Endothelial cell (in vitro differentiated cells): ENCODE measurements at regions not wholly inside any gene's neighbourhood (a gene's known extent, or its start where the extent isn't known, plus 50 kb on each side); places are given as distances from the start of the nearest gene placed in this dataset.

ENCODE experiments used
- DNase-seq: peaks from one replicate; pipeline ENCODE4 v3.0.0; 2021; ENCODE audit warnings: low spot score
- H3K27ac Mint-ChIP-seq: one replicate; pipeline ENCODE4 v1.8.0; 2021; ENCODE audit warnings: mixed read lengths, inconsistent platforms; ENCODE audit not compliant: unreplicated experiment
- H3K27me3 Mint-ChIP-seq: one replicate; pipeline ENCODE4 v1.8.0; 2021; ENCODE audit warnings: mild to moderate bottlenecking, moderate library complexity, mixed read lengths, inconsistent platforms; ENCODE audit not compliant: unreplicated experiment
- H3K36me3 Mint-ChIP-seq: one replicate; pipeline ENCODE4 v1.8.0; 2021; ENCODE audit warnings: mild to moderate bottlenecking, low read depth, mixed read lengths, inconsistent platforms; ENCODE audit not compliant: unreplicated experiment
- H3K4me1 Mint-ChIP-seq: one replicate; pipeline ENCODE4 v1.8.0; 2021; ENCODE audit warnings: mild to moderate bottlenecking, mixed read lengths, inconsistent platforms; ENCODE audit not compliant: unreplicated experiment
- H3K4me3 Mint-ChIP-seq: one replicate; pipeline ENCODE4 v1.8.0; 2021; ENCODE audit warnings: mild to moderate bottlenecking, mixed read lengths, inconsistent platforms; ENCODE audit not compliant: unreplicated experiment
- H3K9me3 Mint-ChIP-seq: one replicate; pipeline ENCODE4 v1.8.0; 2021; ENCODE audit warnings: mixed read lengths, inconsistent platforms; ENCODE audit not compliant: unreplicated experiment
- TF ChIP-seq, protein P1 (sequence below): fragments of 200-600 bp; sonication (generic); IDR thresholded peaks from one replicate; pipeline ENCODE4 v1.5.0; 2021; ENCODE audit warnings: antibody characterized with exemption; ENCODE audit not compliant: unreplicated experiment

DNA sequence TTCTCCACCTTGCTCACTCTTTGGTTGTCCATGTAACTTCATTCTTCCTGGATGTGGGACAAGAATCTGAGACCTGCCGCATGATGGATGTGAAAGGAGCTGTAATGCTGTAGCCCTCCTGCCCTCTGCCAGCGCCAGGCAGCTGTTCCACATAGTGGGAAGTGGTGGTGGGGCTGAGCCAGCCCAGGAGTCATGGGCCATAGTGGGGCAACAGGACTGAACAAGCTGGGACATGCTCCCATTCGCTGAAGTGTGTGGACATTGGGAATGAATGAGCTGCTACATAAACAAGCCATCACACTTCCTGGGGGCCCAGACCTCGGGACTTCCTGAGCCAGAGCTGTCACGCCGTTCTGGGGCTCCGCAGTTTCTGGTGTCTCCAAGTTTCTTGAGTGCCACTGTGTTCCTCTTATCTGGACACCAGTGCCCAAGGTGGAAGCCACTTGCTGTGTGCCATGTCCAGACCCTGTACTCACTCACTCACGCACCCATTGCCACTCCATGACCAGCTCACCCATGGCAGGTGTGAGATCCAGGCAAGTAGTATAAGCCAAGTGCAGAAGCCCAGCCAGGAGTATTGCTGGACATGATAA lies 624.3 kb upstream of the EPHA6 start:
- H3K4me3 Mint-ChIP-seq, result no peak overlapping the region
- no peaks in the 10 kb centered on the region for H3K36me3 Mint-ChIP-seq
- H3K9me3 Mint-ChIP-seq, result no peaks in the 10 kb centered on the region
- DNase-seq, result no peak
- no peak overlapping the region for H3K27ac Mint-ChIP-seq
- no peaks in the 10 kb centered on the region for H3K27me3 Mint-ChIP-seq
- peaks cover 2% of the 10 kb centered on the region for H3K4me1 Mint-ChIP-seq
- TF ChIP-seq, protein P1, sequence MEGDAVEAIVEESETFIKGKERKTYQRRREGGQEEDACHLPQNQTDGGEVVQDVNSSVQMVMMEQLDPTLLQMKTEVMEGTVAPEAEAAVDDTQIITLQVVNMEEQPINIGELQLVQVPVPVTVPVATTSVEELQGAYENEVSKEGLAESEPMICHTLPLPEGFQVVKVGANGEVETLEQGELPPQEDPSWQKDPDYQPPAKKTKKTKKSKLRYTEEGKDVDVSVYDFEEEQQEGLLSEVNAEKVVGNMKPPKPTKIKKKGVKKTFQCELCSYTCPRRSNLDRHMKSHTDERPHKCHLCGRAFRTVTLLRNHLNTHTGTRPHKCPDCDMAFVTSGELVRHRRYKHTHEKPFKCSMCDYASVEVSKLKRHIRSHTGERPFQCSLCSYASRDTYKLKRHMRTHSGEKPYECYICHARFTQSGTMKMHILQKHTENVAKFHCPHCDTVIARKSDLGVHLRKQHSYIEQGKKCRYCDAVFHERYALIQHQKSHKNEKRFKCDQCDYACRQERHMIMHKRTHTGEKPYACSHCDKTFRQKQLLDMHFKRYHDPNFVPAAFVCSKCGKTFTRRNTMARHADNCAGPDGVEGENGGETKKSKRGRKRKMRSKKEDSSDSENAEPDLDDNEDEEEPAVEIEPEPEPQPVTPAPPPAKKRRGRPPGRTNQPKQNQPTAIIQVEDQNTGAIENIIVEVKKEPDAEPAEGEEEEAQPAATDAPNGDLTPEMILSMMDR, result no peak

DNA sequence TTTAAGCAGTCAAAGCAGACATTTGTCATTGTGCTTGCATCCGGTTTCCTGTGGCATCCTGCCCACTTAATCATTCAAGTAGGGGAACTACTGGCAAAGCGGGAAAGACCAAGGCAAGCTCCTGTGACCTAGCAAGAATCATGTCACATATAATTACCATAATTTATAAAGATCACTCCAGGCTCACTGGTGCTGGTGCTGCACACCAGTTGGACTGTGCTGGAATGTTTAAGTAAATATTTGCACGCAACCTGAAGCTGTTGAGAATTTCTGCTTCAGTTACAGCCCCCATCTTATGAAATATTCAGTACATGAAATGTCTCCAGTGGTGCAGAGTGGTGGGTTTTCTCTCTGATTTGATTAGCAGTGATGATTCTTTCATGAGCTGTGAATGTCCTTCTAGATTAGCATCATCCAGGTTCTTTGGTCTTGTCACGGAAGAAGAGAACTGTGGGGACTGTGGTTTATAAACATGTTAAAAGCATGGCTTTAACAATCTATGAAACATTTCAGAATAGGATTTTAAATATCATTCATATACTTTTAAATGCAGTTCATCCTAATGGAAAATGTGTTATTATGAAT lies 621.3 kb upstream of the EPHA6 start:
- H3K4me3 Mint-ChIP-seq, result no peak overlapping the region
- H3K27me3 Mint-ChIP-seq, result no peaks in the 10 kb centered on the region
- no peak for DNase-seq
- TF ChIP-seq, protein P1, result no peak
- H3K36me3 Mint-ChIP-seq, result no peaks in the 10 kb centered on the region
- no peaks in the 10 kb centered on the region for H3K9me3 Mint-ChIP-seq
- no peak overlapping the region for H3K27ac Mint-ChIP-seq
- H3K4me1 Mint-ChIP-seq, result peaks cover 2% of the 10 kb centered on the region

DNA sequence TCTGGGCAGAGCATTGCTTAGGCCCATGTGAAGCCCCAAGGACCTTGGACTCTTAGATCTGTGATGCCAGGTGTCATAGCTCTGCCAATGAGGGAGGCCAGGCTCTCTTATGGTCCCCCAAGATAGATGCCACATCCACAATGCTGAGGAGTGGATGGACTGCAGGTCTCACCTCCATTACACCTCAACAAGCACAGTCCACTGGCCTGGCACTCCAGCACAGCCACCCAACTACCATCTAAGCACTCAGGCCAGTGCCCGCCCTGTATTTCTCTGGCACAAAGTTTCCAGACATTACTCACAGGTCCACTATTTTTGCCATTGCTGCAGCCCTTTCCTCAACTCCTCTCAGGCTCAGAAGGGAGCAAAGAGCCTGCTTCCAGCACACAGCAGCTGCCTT lies 613.5 kb upstream of the EPHA6 start:
- Mint-ChIP-seq H3K4me1 (no peaks in the 10 kb centered on the region), H3K27ac (no peak overlapping the region), H3K9me3 (no peaks in the 10 kb centered on the region), H3K27me3 (peaks cover 2% of the 10 kb centered on the region), H3K4me3 (no peak overlapping the region), H3K36me3 (no peaks in the 10 kb centered on the region)
- TF ChIP-seq, protein P1, result no peak
- no peak for DNase-seq

DNA sequence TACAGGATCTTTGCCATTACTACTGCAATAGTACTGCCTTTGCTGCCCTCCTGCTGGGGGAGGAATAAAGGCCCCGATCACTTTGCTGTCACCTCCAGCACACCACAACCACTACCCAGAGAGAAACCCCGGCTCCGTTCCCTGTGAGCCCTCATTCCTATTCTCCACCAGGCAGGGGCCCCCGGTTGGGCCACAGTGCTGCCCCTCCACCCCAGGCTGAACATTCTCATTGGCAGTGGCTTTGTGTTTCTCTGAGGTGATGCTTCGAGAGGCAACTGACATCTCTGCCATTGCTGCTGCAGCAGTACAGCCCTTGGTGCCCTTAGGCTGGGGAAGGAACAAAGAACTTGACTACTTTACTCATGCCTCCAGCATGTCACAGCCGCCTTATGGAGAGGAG lies 612.9 kb upstream of the EPHA6 start:
- no peaks in the 10 kb centered on the region for H3K36me3 Mint-ChIP-seq
- H3K27ac Mint-ChIP-seq, result no peak overlapping the region
- TF ChIP-seq, protein P1, result no peak
- no peak for DNase-seq
- peaks cover 2% of the 10 kb centered on the region for H3K27me3 Mint-ChIP-seq
- H3K4me3 Mint-ChIP-seq, result no peak overlapping the region
- no peaks in the 10 kb centered on the region for H3K9me3 Mint-ChIP-seq
- no peaks in the 10 kb centered on the region for H3K4me1 Mint-ChIP-seq

DNA sequence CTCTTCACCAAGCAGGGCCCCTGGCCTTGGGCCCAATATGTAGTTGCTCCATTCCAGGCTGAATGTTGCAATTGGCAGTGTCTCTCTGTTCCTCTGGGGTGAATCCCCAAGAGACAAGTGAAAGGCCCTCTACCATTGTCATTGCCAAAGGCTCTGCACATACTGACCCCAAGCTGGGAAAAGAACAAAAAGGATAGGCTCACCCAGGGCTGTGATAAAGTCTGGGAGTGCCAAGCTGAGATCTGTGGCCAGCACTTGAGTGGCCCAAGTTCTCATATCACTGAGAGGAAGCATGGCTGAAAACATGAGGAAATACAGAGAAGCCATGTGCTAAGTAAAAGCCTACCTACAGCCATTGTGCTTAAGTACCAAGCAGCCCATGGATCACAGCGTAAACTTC lies 612.2 kb upstream of the EPHA6 start:
- DNase-seq, result no peak
- Mint-ChIP-seq H3K27me3 (peaks cover 2% of the 10 kb centered on the region), H3K36me3 (no peaks in the 10 kb centered on the region), H3K4me1 (no peaks in the 10 kb centered on the region), H3K4me3 (no peak overlapping the region), H3K27ac (no peak overlapping the region), H3K9me3 (no peaks in the 10 kb centered on the region)
- TF ChIP-seq, protein P1, result no peak
